Stimulated activated CD4-positive, alpha-beta T cell treated with anti-CD3 and anti-CD28 coated beads, TNF-alpha, amount 100 ng/mL, for 48 hours (primary cell): ENCODE measurements at regions not wholly inside any gene's neighbourhood (a gene's known extent, or its start where the extent isn't known, plus 50 kb on each side); places are given as distances from the start of the nearest gene placed in this dataset.
"Not testable (repeated sequence)": the region's sequence is repeated elsewhere in the genome, so short reads cannot be mapped to it uniquely, and the experiment has no call there.

ENCODE experiments used
- DNase-seq, 3 donors: peaks; one replicate each; pipeline ENCODE4 v3.0.0-alpha.2; 2020; ENCODE audit warnings: low read depth in 3 of 3

GRCh38 chr6:90372450-90372849, 75.8 kb upstream of the BACH2 start:
- DNase-seq = no peak

- no peak for DNase-seq
Observed at GRCh38 chr6:90370493-90370959, 73.9 kb upstream of the BACH2 start.

DNA sequence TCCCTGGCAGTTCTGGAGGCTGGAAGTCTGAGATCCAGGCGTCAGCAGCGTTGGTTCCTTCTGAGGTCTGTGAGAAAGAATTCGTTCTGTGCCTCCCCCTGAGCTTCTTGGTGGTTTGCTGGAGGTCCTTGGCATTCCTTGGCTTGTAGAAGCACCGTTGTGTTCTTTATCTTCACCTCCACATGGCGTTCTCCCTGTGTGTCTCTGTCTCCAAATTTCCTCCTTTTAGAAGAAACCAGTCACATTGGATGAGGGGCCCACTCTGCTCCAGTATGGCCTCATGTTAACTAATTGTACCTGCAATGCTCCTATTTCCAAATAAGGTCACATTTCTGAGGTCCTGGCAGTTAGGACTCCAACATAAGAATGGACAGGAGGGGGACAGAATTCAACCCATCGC, 73.0 kb upstream of the BACH2 start:
- no peak for DNase-seq

GRCh38 chr6:90369024-90369519, 72.4 kb upstream of the BACH2 start:
- DNase-seq = no peak

DNA sequence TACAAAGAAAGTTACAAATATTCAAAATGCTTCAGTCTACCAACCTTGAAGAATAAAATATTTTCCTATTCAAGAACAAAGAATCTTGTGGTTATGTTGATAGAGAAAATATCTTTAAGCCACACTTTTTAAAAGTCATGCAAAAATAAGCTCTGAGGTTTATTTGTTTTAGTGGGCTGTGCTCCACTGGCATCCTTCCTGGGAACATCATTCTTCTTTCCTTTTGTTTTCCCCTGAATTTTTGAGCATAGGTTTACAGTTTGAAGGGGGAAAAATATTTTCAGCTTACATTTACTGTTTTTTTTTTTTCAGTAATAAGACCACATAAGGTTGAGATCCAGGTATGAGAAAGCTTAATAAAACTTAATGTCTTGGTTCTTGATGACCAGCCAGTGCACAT, 72.0 kb upstream of the BACH2 start:
- DNase-seq = no peak

DNA sequence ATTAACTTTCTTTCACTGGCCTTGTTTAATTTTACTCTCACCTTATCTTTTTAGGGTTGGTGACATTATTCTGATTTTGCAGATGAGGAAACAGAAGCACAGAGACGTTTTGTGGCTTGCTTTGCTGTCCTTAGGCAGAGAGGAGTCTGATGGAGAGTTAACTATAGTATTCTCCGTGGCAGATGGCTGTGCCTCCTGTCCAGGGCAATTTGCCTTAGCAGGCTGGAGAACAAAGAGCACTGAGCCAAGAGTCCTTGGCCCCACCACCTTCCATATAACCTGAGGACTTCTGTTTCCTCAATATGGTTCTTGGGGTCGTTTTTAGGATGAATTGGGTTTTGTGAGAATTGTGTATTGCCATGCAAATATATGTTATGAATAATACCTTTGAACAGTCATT, 71.4 kb upstream of the BACH2 start:
- no peak for DNase-seq

GRCh38 chr6:90365565-90366219, 69.0 kb upstream of the BACH2 start:
- no peak for DNase-seq

DNA sequence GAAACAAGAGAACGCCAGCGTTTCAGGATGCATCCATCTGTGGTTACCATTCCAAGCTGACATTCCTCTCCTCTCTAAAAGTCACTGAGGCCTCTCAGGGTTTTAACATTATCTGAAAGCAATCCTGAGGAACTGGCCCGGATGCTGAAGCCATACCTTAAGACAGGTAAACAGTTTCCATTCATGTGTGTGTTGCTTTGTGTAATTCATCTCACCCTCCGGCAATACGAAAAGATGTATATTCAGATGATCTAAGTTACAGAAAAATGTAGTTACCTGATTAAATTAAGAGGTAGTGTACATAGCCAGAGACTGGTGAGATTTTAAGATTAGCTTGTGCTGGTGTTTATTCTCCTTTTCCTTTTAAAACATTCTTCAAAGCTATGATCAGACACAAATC, 68.4 kb upstream of the BACH2 start:
- DNase-seq = no peak

- DNase-seq = no peak
Observed at GRCh38 chr6:90364286-90364685, 67.6 kb upstream of the BACH2 start.

DNA sequence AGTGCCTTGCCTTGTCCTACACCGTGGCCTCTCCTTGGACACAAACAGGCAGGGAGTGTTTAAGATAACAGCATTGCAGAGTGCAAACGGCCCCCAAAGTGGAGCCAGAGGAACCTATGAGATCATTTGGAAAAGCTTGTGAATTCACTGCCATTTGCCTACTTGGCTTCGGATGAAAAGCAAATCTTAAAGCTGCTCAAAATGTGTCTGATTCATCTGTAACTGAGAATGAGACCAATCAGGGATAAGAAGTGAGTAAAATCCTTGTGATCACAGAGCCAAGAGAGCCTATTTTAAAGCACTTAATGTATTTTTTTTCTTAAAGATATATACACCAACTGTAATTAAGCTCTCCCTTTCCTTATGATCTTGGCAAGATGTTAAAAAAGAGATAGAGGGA, 65.7 kb upstream of the BACH2 start:
- no peak for DNase-seq

DNA sequence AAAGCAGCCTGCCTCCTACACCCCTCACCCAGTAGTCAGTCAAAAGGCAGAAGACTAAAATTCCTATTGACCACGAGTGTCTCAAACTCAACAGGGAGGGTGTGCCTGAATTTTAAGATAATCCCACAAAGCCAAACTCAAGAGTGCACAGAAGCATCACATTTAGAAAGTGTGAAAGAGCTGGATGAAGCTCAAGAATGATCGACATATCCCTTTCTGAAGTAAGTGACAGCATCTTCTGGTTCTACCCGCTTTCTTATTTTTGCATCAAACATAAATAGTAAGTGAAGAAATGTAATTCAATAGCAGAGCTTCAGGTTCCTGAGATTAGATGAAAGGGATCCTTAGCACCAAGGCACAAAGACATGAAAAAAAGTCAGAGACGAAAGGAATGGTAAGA, 64.5 kb upstream of the BACH2 start:
- no peak for DNase-seq

GRCh38 chr6:90358036-90358770, 61.6 kb upstream of the BACH2 start:
- not testable (repeated sequence) for DNase-seq

- no peak for DNase-seq
Observed at GRCh38 chr6:90356012-90356421, 59.4 kb upstream of the BACH2 start.

GRCh38 chr6:90354961-90355360, 58.3 kb upstream of the BACH2 start:
- DNase-seq = no peak

DNA sequence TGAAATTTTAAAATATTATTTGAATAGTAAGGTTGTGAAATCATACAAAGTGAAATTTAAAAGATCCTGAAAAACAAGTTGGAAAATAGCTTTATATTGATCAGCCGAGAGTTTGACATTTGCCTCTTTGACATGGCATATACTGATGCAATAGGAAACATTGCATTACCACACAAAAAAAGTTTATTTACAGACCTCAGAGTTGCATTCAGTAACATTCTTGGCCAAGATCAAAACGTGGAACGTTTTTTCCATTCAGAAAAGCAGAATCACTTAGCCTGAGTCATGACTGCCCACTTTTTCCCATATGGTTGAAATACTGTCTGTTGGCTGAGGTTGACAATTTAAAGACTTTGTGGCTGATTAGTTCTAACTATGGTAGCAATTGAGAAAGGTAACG, 55.1 kb upstream of the BACH2 start:
- no peak for DNase-seq

- DNase-seq = peak in 2 of 3 donors; percentile 12 to 15
Observed at GRCh38 chr6:90350689-90351554, 54.3 kb upstream of the BACH2 start.

GRCh38 chr6:90347411-90347851, 50.8 kb upstream of the BACH2 start:
- peak in 2 of 3 donors; percentile 16 to 37 for DNase-seq

DNA sequence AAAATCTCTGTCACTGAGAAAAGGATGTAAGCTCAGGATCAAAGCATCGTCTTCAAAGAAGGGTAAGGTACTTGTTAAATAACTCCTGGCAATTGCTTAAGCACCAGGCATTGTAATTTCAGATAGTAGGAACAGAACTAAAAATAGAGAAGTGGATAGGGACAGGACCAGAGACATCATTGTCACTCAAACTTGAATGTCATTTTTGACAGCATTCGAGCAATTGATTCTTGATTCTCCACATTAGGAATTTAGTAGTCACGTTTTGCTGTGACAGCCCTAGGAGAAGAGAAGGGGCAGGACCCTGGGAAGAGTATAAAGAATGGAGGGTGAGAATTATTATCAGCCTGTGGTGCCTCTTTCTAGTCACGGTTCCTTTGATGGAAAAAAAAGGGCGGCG, 50.1 kb upstream of the BACH2 start:
- no peak for DNase-seq
